ENCODE measurements at regions not wholly inside any gene's neighbourhood (a gene's known extent, or its start where the extent isn't known, plus 50 kb on each side); places are given as distances from the start of the nearest gene placed in this dataset.

- no peak for ATAC-seq
These were observed 168.5 kb upstream of the FOXN2 start for GRCh38 chr2:48145845-48146452.

- ATAC-seq, result no peak
These were observed 167.9 kb upstream of the FOXN2 start for GRCh38 chr2:48146552-48146951.

GRCh38 chr2:48147719-48148118 is 166.8 kb upstream of the FOXN2 start:
- no peak for ATAC-seq

GRCh38 chr2:48148841-48149430 is 165.5 kb upstream of the FOXN2 start:
- no peak for ATAC-seq

GRCh38 chr2:48157150-48157549 is 157.3 kb upstream of the FOXN2 start:
- no peak for ATAC-seq

- ATAC-seq, result no peak
These were observed 152.9 kb upstream of the FOXN2 start for GRCh38 chr2:48161628-48162027.

GRCh38 chr2:48162742-48163141 is 151.7 kb upstream of the FOXN2 start:
- ATAC-seq, result no peak

DNA sequence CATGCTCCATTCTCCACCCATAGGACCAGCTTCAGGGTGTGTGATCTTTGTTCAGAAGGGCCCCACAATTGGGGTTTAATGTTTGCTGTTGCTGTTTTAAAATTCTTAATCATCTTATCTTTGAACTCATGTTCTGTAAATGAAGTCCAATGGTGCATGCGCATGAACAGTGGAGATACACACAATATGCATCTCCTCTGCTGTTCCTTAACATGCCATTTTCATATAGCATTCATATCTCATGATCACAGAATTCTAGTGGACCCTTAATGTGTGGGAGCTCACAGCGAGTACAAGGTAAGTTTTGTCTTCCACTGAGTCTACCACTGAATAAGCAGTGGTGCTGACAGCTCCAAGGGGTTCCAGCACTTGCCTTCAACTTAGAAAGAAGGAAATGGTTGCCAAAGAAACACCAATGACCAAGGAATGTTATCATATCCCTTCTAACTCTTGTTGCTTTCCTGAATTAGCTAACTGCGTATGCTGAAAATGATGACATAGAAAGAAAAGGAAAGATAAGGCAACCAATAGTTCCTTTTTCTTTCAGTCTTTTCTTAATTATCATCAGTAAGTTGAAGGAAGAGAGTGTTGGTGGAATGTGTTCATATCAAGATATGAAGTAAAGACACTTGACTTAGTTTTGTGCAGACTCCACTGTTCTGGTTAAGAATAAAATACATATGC is 149.3 kb upstream of the FOXN2 start:
- no peak for ATAC-seq

DNA sequence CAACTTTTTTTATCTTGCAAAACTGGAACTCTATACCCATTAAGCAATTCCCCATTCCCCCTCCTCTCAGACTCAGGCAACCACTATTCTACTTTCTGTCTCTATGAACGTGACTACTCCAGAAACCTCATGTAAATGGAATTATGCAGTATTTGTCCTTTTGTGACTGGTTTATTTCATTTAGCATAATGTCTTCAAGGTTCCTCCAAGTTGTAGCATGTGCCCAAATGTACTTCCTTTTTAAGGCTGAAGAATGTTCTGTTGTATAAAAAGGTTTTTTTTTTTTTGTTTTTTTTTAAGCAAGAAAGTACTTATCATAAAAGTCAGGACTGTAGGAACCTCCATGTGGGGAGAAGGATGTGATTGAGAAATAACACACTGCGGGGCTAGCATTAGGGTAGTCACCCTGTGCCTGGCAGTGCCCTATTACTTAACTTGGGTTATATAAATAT is 145.3 kb upstream of the FOXN2 start:
- no peak for ATAC-seq

GRCh38 chr2:48170281-48170680 is 144.2 kb upstream of the FOXN2 start:
- ATAC-seq, result no peak

GRCh38 chr2:48173141-48173540 is 141.3 kb upstream of the FOXN2 start:
- ATAC-seq, result peak; percentile 36

GRCh38 chr2:48174503-48174902 is 140.0 kb upstream of the FOXN2 start:
- ATAC-seq, result no peak

DNA sequence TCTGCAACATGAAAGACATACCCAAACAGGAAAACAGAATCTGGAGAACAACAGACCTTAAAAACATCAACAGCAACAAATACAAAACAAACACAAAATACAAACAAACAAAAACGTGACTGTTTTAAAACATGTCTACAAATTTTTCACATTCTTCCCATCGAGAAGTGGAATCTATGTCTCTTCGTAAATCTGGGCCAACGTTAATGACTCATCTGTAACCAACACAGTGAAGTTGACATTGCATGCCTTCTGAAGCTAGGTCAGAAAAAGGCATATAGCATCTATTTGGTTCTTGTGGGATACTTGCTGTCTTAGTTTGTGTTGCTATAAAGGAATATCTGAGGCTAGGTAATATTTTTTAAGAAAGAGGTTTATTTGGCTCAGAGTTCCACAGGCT is 139.2 kb upstream of the FOXN2 start:
- ATAC-seq, result no peak

DNA sequence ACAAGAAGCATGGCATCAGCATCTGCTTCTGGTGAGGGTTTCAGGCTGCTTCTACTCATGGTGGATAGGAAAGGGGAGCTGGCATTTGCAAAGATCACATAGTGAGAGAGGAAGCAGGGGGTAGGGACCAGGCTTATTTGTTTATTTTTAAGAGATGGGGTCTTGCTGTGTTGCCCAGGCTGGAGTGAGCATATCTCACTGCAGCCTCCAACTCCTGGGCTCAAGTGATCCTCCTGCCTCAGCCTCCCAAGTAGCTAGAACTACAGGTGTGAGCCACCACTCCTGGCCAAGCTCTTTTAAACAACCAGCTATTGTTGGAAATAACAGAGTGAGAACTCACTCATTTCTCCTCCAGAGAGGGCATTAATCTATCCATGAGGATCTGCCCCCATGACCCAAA is 138.8 kb upstream of the FOXN2 start:
- no peak for ATAC-seq

DNA sequence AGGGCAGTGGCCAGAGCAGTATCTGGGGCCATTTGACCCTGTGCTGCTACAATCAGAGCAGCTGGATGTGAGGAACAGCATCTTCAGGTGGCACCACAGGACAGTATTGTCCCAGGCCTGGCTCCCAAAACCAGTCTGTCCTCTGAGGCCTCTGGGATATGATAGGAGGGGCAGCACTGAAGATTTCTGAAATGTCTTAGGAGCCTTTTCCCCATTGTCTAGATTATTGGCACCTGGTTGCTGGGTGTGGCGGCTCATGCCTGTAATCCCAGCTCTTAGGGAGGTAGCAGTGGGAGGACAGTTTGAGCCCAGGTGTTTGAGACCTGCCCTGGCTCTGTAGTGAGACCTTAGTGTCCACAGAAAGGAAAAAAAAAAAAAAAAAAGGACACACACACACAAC is 137.6 kb upstream of the FOXN2 start:
- ATAC-seq, result no peak

DNA sequence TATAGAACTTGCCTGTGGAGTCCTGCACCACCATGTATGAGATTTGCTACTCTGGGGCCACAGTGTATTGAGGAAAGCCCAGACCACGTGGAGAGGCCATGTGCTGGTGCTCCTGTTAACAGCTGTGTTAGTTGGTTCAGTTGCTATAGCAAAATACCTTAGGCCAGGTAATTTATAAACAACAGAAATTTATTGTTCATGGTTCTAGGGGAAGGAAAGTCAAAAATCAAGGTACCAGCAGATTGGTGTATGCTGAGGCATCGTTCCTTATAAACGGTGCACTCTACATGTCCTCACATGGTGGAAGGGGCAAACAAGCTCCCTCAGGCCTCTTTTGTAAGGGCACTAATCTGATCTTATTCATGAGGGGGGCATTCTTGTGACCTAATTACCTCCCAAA is 135.9 kb upstream of the FOXN2 start:
- no peak for ATAC-seq

DNA sequence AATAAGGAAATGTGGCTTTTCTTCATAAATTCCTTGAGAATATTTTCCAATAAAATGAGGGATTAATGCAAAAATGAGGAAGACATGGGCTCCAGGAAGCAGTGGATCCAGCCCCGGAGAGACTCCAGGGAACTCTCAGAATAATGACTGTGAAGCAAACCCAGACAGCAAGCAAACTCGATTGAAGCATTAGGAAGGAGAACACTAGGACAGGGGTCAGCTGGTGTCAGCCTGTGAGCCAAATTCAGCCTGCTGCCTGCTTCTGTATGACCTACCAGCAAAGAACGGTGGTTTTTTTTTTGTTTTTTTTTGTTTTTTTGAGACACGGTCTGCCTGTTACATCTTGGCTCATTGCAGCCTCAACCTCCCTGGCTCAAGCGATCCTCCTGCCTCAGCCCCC is 133.9 kb upstream of the FOXN2 start:
- ATAC-seq, result no peak

DNA sequence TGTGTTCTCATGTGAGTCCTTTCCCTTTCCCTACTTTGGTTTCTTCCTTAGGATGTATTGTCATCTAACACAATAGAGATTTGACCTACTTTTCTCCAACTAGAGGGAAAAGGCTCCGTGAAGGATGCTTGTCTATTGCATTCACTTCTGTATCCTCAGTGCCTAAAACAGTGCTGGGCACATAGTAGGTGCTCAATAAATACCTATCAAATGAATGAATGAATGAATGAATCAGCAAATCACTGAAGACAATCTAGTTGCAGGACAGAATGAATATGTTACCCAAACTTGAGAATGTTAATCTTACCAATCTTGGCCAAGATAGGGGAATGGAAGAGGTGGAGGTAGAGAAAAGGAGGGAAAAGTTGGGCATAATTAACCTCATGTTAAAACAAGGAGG is 131.2 kb upstream of the FOXN2 start:
- no peak for ATAC-seq

DNA sequence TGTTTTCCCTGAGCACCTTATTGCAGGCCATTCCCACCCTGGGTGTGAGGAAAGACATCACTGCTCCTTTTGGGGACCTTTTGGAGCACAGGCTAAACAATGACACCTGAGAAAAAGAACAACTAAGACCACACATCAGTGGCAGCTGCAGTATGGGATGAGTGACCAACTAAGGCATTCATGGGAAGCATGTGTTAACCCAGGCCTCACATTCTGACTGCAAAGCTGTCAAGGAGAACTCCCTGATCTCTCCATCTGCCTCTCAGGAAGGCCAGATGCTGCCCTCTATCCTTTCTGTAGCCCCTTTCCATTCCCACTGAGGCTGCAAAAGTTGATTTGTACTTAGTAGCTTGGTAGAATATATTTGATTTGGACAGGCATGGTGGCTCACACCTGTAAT is 130.5 kb upstream of the FOXN2 start:
- ATAC-seq, result no peak

GRCh38 chr2:48187503-48187902 is 127.0 kb upstream of the FOXN2 start:
- no peak for ATAC-seq

GRCh38 chr2:48189552-48190228 is 124.8 kb upstream of the FOXN2 start:
- ATAC-seq, result no peak

GRCh38 chr2:48190230-48190629 is 124.3 kb upstream of the FOXN2 start:
- ATAC-seq, result no peak

DNA sequence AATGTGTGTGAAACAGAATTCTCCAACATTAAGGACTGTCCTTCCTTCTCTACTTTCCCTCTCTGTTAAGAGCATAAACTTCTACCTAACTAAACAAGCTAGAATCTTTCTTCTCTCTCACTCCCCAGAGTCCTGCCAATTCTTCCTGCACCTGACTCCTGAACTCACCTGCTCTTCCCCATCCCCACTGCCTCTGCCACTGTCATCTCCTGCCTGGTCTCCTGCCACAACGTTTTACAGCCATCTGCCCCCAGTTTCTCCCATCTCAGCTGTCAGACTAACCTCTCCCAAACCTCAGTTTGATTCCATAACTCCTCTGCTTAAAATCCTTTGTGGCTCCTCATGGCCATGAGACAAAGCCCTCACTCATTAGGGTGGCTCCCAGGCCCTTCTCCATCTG is 119.8 kb upstream of the FOXN2 start:
- no peak for ATAC-seq

DNA sequence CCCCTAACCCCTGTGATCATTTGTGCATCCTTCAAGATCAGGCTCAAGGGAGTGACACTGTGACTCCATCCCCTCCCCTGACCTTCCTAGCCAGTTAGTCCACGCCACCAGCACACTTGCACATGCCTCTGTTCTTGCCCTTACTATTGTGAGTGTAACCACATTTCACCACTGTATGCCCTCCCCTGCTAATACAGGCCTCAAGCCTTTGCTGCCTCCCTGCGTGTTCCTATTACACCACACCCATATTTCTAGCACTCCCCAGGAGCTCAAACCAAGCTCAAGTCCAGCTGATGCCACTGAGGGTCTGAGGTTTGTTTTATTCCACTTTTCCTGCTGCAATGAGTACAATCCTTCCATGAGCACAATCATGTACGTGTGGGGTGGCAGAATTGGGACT is 119.3 kb upstream of the FOXN2 start:
- ATAC-seq, result no peak
